ENCODE measurements at regions not wholly inside any gene's neighbourhood (a gene's known extent, or its start where the extent isn't known, plus 50 kb on each side); places are given as distances from the start of the nearest gene placed in this dataset.

GRCh38 chr10:113219446-113219845 lies 269.4 kb downstream of the TCF7L2 start:
- no peak for DNase-seq

DNA sequence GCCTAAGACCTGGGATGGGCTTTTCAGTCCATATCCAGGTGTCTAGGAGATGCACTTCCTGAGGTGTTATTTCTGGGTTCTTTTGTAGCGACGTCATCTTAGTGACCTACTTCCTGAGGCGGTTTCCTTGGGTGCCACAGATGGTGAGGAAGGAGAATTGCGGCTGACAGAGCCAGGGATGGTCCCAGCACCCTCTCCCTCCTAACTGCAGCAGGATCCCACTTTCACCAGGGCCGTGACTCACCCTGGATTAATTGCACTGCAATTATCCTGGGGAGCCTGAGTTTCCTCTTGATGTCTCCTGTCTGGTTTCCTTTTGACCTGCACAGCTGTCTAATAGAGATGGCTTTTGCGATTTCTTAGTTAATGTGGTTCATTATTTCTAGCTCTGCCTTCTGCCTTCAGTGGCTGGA lies 271.7 kb downstream of the TCF7L2 start:
- no peak for DNase-seq

GRCh38 chr10:113222207-113222606 lies 272.2 kb downstream of the TCF7L2 start:
- no peak for DNase-seq

DNA sequence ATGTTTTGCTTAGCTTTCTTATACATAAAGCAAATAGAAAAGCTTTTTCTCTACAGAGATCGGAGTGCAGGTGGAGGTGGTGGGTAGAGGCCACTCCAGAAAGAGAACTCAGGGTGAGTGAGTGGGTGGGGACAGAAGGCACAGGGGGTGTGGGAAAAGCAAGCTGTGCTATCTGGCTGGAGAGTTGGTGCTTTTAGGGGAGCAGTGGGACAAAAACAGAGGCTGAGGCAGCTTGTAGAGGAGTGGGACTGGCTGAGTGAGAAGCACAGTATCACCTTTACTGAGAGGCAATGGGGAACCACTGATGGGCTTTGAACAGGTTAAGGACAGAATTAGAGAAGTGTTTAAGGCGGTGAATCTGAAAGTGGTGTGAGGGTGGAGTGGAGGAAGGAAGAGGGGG lies 275.3 kb downstream of the TCF7L2 start:
- DNase-seq: no peak

- DNase-seq: no peak
Observed at GRCh38 chr10:113225903-113226302, 275.9 kb downstream of the TCF7L2 start.

DNA sequence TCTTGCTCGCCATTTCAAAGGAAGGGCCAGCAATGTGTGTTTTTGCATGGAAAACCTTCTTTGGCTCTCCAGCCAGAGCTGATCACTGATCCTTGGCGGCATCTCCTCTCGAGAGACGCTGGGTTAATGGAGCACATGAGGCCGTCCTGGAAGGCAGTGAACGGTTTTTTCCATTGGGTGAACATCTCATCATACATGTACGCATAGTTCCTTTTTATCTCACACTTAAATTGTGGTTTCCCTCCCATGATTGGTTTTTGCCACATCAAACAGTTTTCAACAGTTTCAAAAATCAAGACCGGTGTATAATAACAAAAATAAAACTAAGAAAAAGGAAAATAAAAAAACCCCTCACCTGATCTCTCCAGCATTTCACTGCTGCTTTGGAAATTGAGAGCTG lies 276.4 kb downstream of the TCF7L2 start:
- no peak for DNase-seq

- no peak for DNase-seq
Observed at GRCh38 chr10:113226831-113227445, 276.9 kb downstream of the TCF7L2 start.

GRCh38 chr10:113228530-113228929 lies 278.5 kb downstream of the TCF7L2 start:
- no peak for DNase-seq

- no peak for DNase-seq
Observed at GRCh38 chr10:113230011-113230610, 280.1 kb downstream of the TCF7L2 start.

DNA sequence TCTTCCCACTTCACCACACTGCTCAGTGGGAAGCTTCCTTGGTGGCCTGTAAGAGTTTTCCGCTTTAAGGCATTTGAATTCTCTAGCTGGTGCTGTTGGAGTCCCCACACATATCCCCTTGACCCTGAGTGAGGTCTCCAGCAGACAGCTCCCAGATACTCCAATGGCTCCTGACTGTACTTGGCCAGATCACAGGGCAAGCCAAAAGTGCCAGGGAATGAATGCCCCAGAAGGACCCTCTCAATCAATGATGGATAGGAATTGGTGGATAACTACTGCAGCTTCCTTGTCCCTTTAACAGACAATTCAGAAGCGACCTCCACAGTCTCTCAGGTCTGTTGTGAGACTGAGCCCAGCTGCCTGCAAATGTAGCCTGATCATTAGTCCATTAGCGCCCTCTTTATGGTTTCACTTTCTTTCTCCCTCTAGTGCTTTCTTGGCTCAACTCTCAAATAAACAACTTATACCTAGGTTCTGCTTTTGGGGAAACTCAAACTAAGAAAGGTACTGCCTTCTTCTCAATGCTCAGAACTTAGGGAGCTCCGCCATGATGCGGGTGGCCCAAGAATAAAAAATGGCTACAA lies 283.0 kb downstream of the TCF7L2 start:
- no peak for DNase-seq

- no peak for DNase-seq
Observed at GRCh38 chr10:113234481-113234880, 284.4 kb downstream of the TCF7L2 start.

- no peak for DNase-seq
Observed at GRCh38 chr10:113235508-113235907, 285.5 kb downstream of the TCF7L2 start.

GRCh38 chr10:113236998-113237397 lies 287.0 kb downstream of the TCF7L2 start:
- no peak for DNase-seq

DNA sequence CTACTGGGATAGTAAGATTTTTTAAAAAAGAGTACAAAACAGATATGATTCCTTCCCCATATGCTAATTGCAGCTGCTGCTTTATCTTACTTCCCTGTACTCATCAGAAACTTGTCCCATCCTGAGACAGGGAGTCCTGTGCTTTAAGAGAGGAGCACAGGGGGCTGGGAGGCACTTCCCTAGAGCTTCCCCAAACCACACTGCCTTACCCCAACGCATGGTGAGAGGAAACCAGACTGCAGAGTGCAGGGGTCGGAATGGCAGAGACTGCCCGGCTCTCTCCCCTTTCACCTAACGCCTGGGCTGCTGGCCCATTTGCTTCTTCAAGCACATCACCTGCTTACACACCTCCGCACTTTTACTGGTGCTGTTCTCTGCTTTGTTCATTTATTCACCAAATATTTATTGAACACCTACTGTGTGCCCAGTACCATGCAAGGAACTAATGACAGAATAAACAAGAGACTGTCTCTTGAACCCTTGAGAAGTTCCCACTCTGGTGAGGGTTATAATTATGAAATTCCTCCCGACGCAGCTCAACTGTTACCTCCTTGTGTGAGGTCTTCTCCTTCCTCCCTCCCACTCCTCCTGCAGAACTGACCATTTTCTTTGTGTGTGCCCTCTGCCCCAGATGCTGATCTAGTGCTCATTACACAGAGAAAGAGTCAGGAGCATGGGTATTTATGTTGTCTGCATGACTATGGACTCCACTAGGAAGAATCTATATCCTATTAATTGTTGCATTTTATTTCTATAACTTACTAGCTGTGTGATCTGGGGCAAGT lies 289.7 kb downstream of the TCF7L2 start:
- no peak for DNase-seq

DNA sequence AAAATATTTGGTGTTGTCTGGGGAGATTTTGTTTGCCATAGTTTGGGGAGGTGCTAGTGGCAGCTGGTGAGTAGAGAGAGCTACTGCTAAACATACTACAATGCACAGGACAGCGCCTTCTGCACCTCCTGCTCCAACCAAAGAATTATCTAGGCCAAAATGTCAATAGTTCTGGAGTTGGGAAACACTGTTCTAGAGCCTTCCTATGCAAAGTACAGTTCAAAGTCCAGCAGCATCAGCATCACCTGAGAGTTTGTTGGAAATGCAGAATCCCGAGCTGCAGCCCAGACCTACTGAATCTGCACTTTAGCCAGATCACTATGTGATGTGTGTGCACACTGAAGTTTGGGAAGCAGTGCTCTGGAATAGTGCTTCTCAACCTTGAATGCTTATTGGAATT lies 290.7 kb downstream of the TCF7L2 start:
- no peak for DNase-seq

DNA sequence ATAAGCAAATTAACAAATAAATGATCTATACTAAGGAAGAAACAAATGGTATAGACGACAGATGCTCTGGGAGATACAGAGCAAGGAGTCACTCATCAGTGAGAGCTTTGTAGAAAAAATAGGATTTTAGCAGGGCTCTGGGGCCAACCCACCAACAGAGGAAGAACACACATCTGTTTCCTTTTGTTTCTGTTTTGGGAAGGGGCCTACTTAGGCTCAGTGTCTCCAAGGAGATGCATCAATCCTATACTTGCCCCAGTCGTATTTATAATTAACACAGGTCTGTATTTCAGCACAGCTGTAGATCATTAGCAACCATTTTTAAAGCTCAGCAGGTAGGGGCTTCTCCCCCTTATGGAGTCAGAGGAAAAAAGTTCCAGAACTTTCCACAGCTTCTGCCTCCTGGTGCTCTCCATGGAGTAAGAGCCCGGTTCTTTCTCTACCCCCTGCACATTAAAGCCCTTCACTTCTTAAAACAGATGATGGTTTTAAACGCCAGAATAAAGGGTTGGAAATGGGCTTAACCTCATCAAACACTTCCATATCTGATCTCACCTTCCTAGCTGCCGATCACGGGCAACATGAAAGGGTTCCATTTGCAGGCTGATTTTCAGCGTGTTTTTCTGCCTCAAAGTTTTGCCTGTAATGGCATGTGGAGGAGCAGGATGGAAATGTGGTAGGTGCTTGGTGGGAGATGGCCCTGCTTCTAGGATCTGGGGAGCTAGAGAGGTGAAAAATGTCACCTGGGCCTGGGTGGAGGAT lies 291.7 kb downstream of the TCF7L2 start:
- DNase-seq: no peak

GRCh38 chr10:113243311-113243710 lies 293.3 kb downstream of the TCF7L2 start:
- no peak for DNase-seq

DNA sequence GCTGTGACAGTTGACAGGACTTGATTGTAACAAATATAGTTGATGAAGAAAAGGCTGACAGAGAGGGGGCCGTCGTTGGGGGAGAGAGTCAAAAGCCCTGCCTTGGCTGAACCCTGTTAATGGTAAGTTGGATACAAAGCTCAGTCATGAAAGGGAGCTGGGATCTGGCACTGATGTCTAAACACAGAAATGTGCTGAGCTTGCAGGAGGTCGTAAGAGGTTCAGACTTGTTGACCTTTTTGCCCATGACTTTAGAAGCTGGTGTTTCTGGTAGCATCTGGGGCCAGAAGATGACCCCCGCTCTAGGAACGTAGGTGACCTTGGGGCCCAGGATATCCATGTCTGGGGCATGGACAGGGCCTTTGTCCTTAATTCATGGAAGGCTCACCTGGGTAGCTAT lies 294.7 kb downstream of the TCF7L2 start:
- no peak for DNase-seq

DNA sequence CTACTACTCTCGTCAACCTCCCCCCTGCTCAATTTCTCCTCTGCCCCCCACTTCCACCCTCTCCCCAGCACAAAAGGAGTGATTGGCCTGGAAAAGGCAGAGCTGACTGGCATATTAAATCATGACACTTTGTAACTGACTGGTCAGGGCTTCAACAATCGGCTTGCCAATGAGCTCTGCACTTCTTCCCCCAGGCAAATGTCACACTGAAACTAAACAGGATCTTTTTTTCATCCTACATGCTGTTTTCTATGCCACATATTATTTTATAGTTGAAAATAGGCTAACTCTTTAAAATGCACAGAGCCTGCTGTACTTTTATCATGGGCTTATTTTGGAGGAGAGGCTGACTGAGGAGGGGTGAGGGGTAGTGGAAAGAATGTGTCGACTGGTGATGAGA lies 295.2 kb downstream of the TCF7L2 start:
- no peak for DNase-seq

DNA sequence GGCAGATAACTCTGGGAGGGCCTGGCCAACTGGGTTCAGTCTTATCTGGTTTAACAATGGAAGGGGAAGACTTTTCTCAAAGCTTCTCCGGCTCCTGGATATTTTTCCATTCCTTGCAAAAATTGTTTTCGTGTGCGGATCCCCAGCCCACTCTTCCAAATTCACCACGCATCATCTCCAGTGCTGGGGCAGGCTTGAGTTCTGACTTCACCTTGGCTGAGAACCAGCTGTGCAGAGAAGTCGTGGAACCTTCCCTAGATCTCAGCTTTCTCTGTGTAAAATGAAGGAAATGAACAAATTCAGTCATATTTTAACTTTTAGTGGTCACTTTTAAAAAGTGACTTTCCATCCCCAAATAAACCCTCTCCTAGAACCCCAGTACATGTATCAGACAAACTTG lies 297.0 kb downstream of the TCF7L2 start:
- no peak for DNase-seq

GRCh38 chr10:113252650-113253618 lies 299.9 kb upstream of the HABP2 start:
- DNase-seq: no peak
